ENCODE measurements at regions not wholly inside any gene's neighbourhood (a gene's known extent, or its start where the extent isn't known, plus 50 kb on each side); places are given as distances from the start of the nearest gene placed in this dataset.

- peaks cover 3% of the 10 kb centered on the region; the same call in 1 of the 2 replicates for H3K27me3 ChIP-seq (ENCODE audit: insufficient read depth, low read depth)
- no peaks in the 10 kb centered on the region for H3K36me3 ChIP-seq (ENCODE audit: low read depth)
- TF ChIP-seq CTCF (conservative IDR thresholded peaks at IDR 0.05) (no peak), EZH2 (IDR thresholded peaks at IDR 0.05; ENCODE audit: low read depth) (no peak)
- H3K79me2 ChIP-seq (ENCODE audit: low read depth), result no peaks in the 10 kb centered on the region
- H4K20me1 ChIP-seq (ENCODE audit: insufficient read depth), result no peaks in the 10 kb centered on the region
- no peak overlapping the region for H3K27ac ChIP-seq
- no peaks in the 10 kb centered on the region for H3K9me3 ChIP-seq (ENCODE audit: insufficient read depth, low read depth)
- BruUV-seq (replicated peaks), result no TSS peak
- DNase-seq, result no peak
- H3K4me1 ChIP-seq (replicated peaks; ENCODE audit: insufficient read depth), result no peaks in the 10 kb centered on the region
- H3K4me2 ChIP-seq, result no peak overlapping the region
- ChIA-PET CTCF (no interaction called here), POLR2A (ENCODE audit: unreplicated experiment) (no interaction called here)
- intact Hi-C loops (cut with micrococcal nuclease; ENCODE audit: unreplicated experiment), result no loop called here
- no peaks in the 10 kb centered on the region for H3K9me2 ChIP-seq (ENCODE audit: insufficient read depth)
- H3K4me3 ChIP-seq, result no peak overlapping the region
- H3F3A ChIP-seq (ENCODE audit: insufficient read depth, low read depth), result no peaks in the 10 kb centered on the region
- no peak overlapping the region for H2AFZ ChIP-seq
Observed at GRCh38 chr1:177706977-177707376, 262.9 kb downstream of the SEC16B start.

DNA sequence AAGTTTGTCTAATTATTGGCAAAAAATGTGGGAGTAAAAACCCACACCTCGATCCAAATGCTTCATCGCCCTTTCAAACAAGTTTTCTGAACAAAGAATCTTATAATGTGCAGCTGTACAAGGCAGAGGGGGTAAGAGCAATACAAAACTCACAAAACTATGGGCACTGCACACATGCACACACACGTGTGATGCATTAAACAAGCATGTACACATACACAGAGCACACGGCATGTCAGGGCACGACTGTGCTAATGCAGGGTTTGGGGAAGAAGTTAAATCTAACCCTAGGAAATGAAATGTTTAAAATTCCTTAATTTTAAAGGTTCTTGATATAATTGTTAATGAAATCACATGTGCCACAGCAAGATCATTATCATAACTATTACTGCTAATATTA lies 264.0 kb downstream of the SEC16B start:
- H3K79me2 ChIP-seq (ENCODE audit: low read depth), result no peaks in the 10 kb centered on the region
- BruUV-seq (replicated peaks), result no TSS peak
- H3K36me3 ChIP-seq (ENCODE audit: low read depth), result no peaks in the 10 kb centered on the region
- no peaks in the 10 kb centered on the region for H3K4me1 ChIP-seq (replicated peaks; ENCODE audit: insufficient read depth)
- H3K27ac ChIP-seq, result no peak overlapping the region
- peaks cover 3% of the 10 kb centered on the region; the same call in 1 of the 2 replicates for H3K27me3 ChIP-seq (ENCODE audit: insufficient read depth, low read depth)
- no peak overlapping the region for H3K4me3 ChIP-seq
- TF ChIP-seq EZH2 (IDR thresholded peaks at IDR 0.05; ENCODE audit: low read depth), result no peak
- TF ChIP-seq CTCF (conservative IDR thresholded peaks at IDR 0.05), result no peak
- H3K9me3 ChIP-seq (ENCODE audit: insufficient read depth, low read depth), result no peaks in the 10 kb centered on the region
- no peaks in the 10 kb centered on the region for H4K20me1 ChIP-seq (ENCODE audit: insufficient read depth)
- ChIA-PET POLR2A (ENCODE audit: unreplicated experiment) (no interaction called here), CTCF (no interaction called here)
- no peak overlapping the region for H2AFZ ChIP-seq
- no peaks in the 10 kb centered on the region for H3K9me2 ChIP-seq (ENCODE audit: insufficient read depth)
- intact Hi-C loops (cut with micrococcal nuclease; ENCODE audit: unreplicated experiment), result no loop called here
- no peak for DNase-seq
- no peaks in the 10 kb centered on the region for H3F3A ChIP-seq (ENCODE audit: insufficient read depth, low read depth)
- no peak overlapping the region for H3K4me2 ChIP-seq

DNA sequence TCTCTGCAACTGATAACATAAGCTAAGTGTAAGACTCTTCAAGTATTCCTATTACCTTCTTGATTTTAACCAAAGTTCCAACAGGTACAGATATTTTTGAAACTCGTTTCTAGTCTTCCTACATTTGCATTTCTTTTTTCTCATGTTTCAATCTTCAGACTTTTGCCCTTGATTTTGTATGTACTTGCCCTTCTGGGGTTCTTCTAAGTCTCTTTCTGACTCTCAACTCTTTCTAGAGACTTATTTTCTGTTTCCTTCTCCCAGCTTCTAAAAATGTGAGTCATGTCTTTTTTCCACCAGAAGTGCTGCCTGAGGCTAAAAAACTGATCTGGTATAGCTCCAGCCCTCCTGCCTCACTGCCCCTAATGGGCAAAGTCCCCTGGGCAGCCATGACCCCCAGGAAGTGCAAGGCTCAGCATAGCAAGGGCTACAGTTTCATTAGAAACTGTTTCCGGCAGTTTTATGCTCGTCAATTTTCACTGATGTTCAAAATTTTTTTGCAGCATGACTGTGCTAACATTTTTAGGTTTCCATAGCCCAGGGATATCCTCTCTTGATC lies 265.9 kb downstream of the SEC16B start:
- Histone ChIP-seq H4K20me1 (ENCODE audit: insufficient read depth) (no peaks in the 10 kb centered on the region), H3K4me1 (replicated peaks; ENCODE audit: insufficient read depth) (no peaks in the 10 kb centered on the region), H3K27me3 (ENCODE audit: insufficient read depth, low read depth) (peaks cover 3% of the 10 kb centered on the region; the same call in 1 of the 2 replicates), H3K9me2 (ENCODE audit: insufficient read depth) (no peaks in the 10 kb centered on the region), H3K4me2 (no peak overlapping the region), H2AFZ (no peak overlapping the region), H3K36me3 (ENCODE audit: low read depth) (no peaks in the 10 kb centered on the region), H3K27ac (no peak overlapping the region), H3F3A (ENCODE audit: insufficient read depth, low read depth) (no peaks in the 10 kb centered on the region), H3K79me2 (ENCODE audit: low read depth) (no peaks in the 10 kb centered on the region), H3K4me3 (no peak overlapping the region), H3K9me3 (ENCODE audit: insufficient read depth, low read depth) (no peaks in the 10 kb centered on the region)
- no peak for DNase-seq
- POLR2A ChIA-PET (ENCODE audit: unreplicated experiment), result no interaction called here
- CTCF ChIA-PET, result no interaction called here
- no peak for TF ChIP-seq EZH2 (IDR thresholded peaks at IDR 0.05; ENCODE audit: low read depth)
- no peak for TF ChIP-seq CTCF (conservative IDR thresholded peaks at IDR 0.05)
- no TSS peak for BruUV-seq (replicated peaks)
- intact Hi-C loops (cut with micrococcal nuclease; ENCODE audit: unreplicated experiment), result no loop called here

All from PC-9 (cell line).